NT2/D1 (cell line): ENCODE measurements at regions not wholly inside any gene's neighbourhood (a gene's known extent, or its start where the extent isn't known, plus 50 kb on each side); places are given as distances from the start of the nearest gene placed in this dataset.
"Not testable (repeated sequence)": the region's sequence is repeated elsewhere in the genome, so short reads cannot be mapped to it uniquely, and the experiment has no call there.

Experiments used
- DNase-seq: peaks from one replicate; pipeline ENCODE4 v3.0.0-alpha.2; 2011; ENCODE audit warnings: low read depth, low spot score
- H3K27me3 ChIP-seq: 2 replicates; pipeline ENCODE4 v1.6.0; 2011; ENCODE audit warnings: mild to moderate bottlenecking; ENCODE audit not compliant: insufficient read length, insufficient read depth
- H3K36me3 ChIP-seq: 2 replicates; pipeline ENCODE4 v1.6.1; 2011; ENCODE audit warnings: mild to moderate bottlenecking, low read length, mixed read lengths; ENCODE audit not compliant: insufficient read depth, insufficient read length
- H3K4me1 ChIP-seq: 2 replicates; pipeline ENCODE4 v1.5.1; 2011; ENCODE audit not compliant: insufficient read depth, insufficient read length
- H3K4me3 ChIP-seq: 2 replicates; pipeline ENCODE4 v1.5.1; 2011; ENCODE audit warnings: low read depth; ENCODE audit not compliant: insufficient read length
- H3K9ac ChIP-seq: 2 replicates; pipeline ENCODE4 v1.6.0; 2011; ENCODE audit warnings: low read depth; ENCODE audit not compliant: insufficient read length
- H3K9me3 ChIP-seq: 2 replicates; pipeline ENCODE4 v1.5.1; 2011; ENCODE audit warnings: mild to moderate bottlenecking, low read length; ENCODE audit not compliant: insufficient read depth
- SUZ12 ChIP-seq: IDR thresholded peaks from 2 replicates; pipeline ENCODE4 v1.6.1; 2011; ENCODE audit not compliant: insufficient read length, insufficient read depth; ENCODE audit errors: extremely low read depth
- YY1 ChIP-seq: IDR thresholded peaks from 2 replicates; pipeline ENCODE4 v1.6.1; 2011; ENCODE audit not compliant: insufficient read length, insufficient read depth
- ZNF274 ChIP-seq: IDR thresholded peaks from 2 replicates; pipeline ENCODE4 v1.6.1; 2011; ENCODE audit warnings: mild to moderate bottlenecking, low read depth, low read length

DNA sequence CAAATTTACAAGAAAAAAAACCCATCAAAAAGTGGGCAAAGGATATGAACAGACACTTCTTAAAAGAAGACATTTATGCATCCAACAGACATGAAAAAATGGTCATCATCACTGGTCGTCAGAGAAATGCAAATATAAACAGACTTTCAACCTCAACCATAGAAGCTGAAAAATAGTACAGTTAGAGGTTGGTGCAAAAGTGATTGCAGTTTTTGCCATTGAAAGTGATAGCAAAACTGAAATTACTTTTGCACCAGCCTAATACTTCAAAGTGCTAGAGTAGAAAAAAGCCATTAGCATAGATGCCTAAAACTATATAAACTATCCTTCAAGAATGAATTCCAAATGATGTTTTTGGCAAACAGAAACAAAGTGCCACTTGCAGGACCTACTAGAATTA lies 365.8 kb upstream of the DPYD start:
- Histone ChIP-seq H3K9me3 (no peaks in the 10 kb centered on the region), H3K27me3 (no peaks in the 10 kb centered on the region), H3K4me1 (no peaks in the 10 kb centered on the region), H3K4me3 (no peak overlapping the region), H3K36me3 (no peaks in the 10 kb centered on the region), H3K9ac (no peak overlapping the region)
- TF ChIP-seq ZNF274: no peak
- TF ChIP-seq YY1: no peak
- TF ChIP-seq SUZ12: no peak
- no peak for DNase-seq

GRCh38 chr1:98285286-98285685 lies 364.5 kb upstream of the DPYD start:
- not testable (repeated sequence) for H3K4me1 ChIP-seq, H3K4me3 ChIP-seq, DNase-seq, H3K9me3 ChIP-seq, H3K27me3 ChIP-seq, H3K9ac ChIP-seq, H3K36me3 ChIP-seq

- Histone ChIP-seq H3K9ac (no peak overlapping the region), H3K4me1 (no peaks in the 10 kb centered on the region), H3K27me3 (no peaks in the 10 kb centered on the region), H3K4me3 (no peak overlapping the region), H3K9me3 (no peaks in the 10 kb centered on the region), H3K36me3 (no peaks in the 10 kb centered on the region)
- TF ChIP-seq YY1 (no peak), ZNF274 (no peak), SUZ12 (no peak)
- DNase-seq: no peak
These were observed 359.2 kb upstream of the DPYD start for GRCh38 chr1:98280049-98280448.

DNA sequence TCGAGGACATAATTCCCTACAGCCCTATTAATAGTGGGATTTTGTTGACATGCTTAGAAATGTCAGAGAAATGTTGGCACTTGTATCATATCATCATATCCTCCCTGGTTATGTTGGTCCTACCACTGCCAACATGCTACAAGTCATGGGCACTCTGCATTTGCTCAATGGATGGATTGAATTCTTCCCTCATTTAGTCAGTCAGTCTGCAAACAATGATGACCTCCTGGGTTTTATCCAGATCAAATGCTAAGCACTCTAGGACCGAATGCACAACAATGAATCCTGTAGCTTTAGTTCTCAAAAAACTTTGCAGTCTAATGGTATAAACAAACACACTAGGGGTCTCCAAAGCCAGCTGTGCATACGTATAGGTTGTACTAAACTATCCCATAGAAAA lies 357.2 kb upstream of the DPYD start:
- no peak overlapping the region for H3K9ac ChIP-seq
- peak; percentile 9 for DNase-seq
- no peaks in the 10 kb centered on the region for H3K4me1 ChIP-seq
- H3K36me3 ChIP-seq: no peaks in the 10 kb centered on the region
- H3K27me3 ChIP-seq: no peaks in the 10 kb centered on the region
- no peak for TF ChIP-seq SUZ12
- TF ChIP-seq YY1: no peak
- H3K9me3 ChIP-seq: no peaks in the 10 kb centered on the region
- H3K4me3 ChIP-seq: no peak overlapping the region

GRCh38 chr1:98277118-98277517 lies 356.3 kb upstream of the DPYD start:
- no peak for DNase-seq
- Histone ChIP-seq H3K4me3 (no peak overlapping the region), H3K36me3 (no peaks in the 10 kb centered on the region), H3K27me3 (no peaks in the 10 kb centered on the region), H3K9me3 (no peaks in the 10 kb centered on the region), H3K9ac (no peak overlapping the region), H3K4me1 (no peaks in the 10 kb centered on the region)
- no peak for TF ChIP-seq YY1
- no peak for TF ChIP-seq SUZ12

DNA sequence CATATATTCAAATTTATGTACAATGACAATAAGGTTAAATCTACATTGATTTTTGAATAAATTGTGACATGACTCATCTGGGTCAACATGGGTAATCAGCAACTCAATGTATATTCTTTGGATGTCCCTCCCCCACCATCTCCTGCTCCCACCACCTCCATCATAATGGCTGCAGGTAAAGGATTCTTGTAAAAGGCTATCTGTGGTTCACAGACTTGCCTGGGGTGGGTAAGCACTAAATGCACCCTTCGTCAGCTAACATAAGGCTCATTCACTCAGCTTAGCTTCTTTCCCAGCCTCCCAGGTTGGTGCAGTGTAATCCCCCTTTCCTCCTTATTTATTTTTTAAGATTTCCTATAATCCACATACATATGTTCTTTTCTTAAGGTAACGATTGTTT lies 355.7 kb upstream of the DPYD start:
- no peaks in the 10 kb centered on the region for H3K27me3 ChIP-seq
- H3K4me1 ChIP-seq: no peaks in the 10 kb centered on the region
- no peaks in the 10 kb centered on the region for H3K36me3 ChIP-seq
- no peaks in the 10 kb centered on the region for H3K9me3 ChIP-seq
- no peak overlapping the region for H3K4me3 ChIP-seq
- DNase-seq: no peak
- no peak for TF ChIP-seq YY1
- TF ChIP-seq ZNF274: no peak
- no peak for TF ChIP-seq SUZ12
- H3K9ac ChIP-seq: no peak overlapping the region

- H3K9ac ChIP-seq: no peak overlapping the region
- no peak for DNase-seq
- no peak overlapping the region for H3K4me3 ChIP-seq
- H3K9me3 ChIP-seq: no peaks in the 10 kb centered on the region
- TF ChIP-seq YY1 (no peak), SUZ12 (no peak), ZNF274 (no peak)
- no peaks in the 10 kb centered on the region for H3K36me3 ChIP-seq
- H3K27me3 ChIP-seq: no peaks in the 10 kb centered on the region
- no peaks in the 10 kb centered on the region for H3K4me1 ChIP-seq
These were observed 347.5 kb upstream of the DPYD start for GRCh38 chr1:98268316-98268715.

DNA sequence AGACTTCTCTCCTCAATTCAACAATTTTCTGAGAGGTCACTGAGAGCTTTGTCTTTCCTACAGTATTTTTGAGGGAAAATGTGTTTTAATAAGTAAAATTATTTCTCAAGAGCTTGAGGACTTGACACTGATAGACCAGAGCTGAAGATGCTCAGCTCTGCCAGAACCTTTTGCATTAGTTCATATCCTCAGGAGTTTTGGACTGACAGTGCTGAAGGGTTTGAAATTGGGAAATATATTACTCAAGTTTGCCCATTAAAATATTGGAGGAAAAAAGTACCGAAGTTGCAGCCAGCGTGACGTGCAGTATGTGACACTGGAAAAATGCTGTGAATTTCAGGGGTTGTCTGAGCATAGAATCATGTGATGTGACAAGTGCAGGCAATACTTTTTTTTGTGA lies 346.6 kb upstream of the DPYD start:
- Histone ChIP-seq H3K9ac (no peak overlapping the region), H3K4me3 (no peak overlapping the region), H3K27me3 (no peaks in the 10 kb centered on the region), H3K9me3 (no peaks in the 10 kb centered on the region), H3K36me3 (no peaks in the 10 kb centered on the region), H3K4me1 (no peaks in the 10 kb centered on the region)
- DNase-seq: no peak
- TF ChIP-seq SUZ12: no peak
- TF ChIP-seq YY1: no peak
- TF ChIP-seq ZNF274: no peak
